Activated CD4-positive, CD25-positive, alpha-beta regulatory T cell treated with anti-CD3 and anti-CD28 coated beads, Interleukin-2, amount 50 U/mL, for 72 hours (primary cell): ENCODE measurements at regions not wholly inside any gene's neighbourhood (a gene's known extent, or its start where the extent isn't known, plus 50 kb on each side); places are given as distances from the start of the nearest gene placed in this dataset.

Experiments used
- DNase-seq: peaks from one replicate; pipeline ENCODE4 v3.0.0; 2021

- no peak for DNase-seq
Measured at GRCh38 chr7:140238778-140239652, 62.2 kb upstream of the KDM7A start.

- no peak for DNase-seq
Measured at GRCh38 chr7:140237390-140237789, 60.6 kb upstream of the KDM7A start.

- no peak for DNase-seq
Measured at GRCh38 chr7:140236626-140237025, 59.8 kb upstream of the KDM7A start.

- no peak for DNase-seq
Measured at GRCh38 chr7:140235114-140235513, 58.3 kb upstream of the KDM7A start.

GRCh38 chr7:140232957-140233917 is 56.5 kb upstream of the KDM7A start:
- no peak for DNase-seq

- no peak for DNase-seq
Measured at GRCh38 chr7:140231771-140232491, 55.1 kb upstream of the KDM7A start.

GRCh38 chr7:140230861-140231770 is 54.3 kb upstream of the KDM7A start:
- peak; percentile 51 for DNase-seq

GRCh38 chr7:140230516-140230860 is 53.7 kb upstream of the KDM7A start:
- peak; percentile 77 for DNase-seq

- DNase-seq = peak; percentile 52
Measured at GRCh38 chr7:140229591-140230515, 53.1 kb upstream of the KDM7A start.

GRCh38 chr7:140229101-140229525 is 52.3 kb upstream of the KDM7A start:
- DNase-seq = no peak
